22Rv1 (cell line): ENCODE measurements at regions not wholly inside any gene's neighbourhood (a gene's known extent, or its start where the extent isn't known, plus 50 kb on each side); places are given as distances from the start of the nearest gene placed in this dataset.

Experiments
- H3K27ac ChIP-seq: fragments of 450-650 bp; 2 replicates; pipeline ENCODE4 v1.5.1; 2017
- CTCF ChIP-seq: fragments of 450-650 bp; IDR thresholded peaks from 2 replicates; pipeline ENCODE4 v1.5.1; 2017; ENCODE audit warnings: mild to moderate bottlenecking
- ZFX ChIP-seq: fragments of 450-650 bp; IDR thresholded peaks from 2 replicates; pipeline ENCODE4 v1.6.1; 2017; ENCODE audit warnings: antibody characterized with exemption, borderline replicate concordance

DNA sequence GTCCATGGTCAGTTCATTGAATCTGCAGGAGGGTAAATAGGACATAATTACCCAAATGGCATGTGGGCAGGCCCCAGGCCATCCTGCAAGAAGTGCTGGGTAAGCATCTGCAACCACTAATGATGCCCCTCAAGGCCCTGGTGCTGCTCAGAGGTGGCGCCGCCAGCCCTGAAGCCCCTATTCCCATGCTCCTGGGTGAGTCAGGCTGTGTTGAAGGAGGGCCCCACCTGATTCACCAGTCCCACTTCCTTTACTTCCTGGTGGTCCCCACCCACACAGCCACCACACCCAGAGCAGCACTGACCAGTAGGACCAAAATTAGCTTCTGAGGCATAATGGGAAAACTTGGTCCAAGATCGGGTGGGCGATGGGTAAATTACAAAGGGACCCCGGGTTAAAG is 120.4 kb upstream of the SPRY4 start:
- TF ChIP-seq ZFX (no peak), CTCF (no peak)
- H3K27ac ChIP-seq, result no peak overlapping the region

GRCh38 chr5:142441616-142442015 is 116.8 kb upstream of the SPRY4 start:
- no peak for TF ChIP-seq CTCF
- no peak for TF ChIP-seq ZFX
- no peak overlapping the region for H3K27ac ChIP-seq

DNA sequence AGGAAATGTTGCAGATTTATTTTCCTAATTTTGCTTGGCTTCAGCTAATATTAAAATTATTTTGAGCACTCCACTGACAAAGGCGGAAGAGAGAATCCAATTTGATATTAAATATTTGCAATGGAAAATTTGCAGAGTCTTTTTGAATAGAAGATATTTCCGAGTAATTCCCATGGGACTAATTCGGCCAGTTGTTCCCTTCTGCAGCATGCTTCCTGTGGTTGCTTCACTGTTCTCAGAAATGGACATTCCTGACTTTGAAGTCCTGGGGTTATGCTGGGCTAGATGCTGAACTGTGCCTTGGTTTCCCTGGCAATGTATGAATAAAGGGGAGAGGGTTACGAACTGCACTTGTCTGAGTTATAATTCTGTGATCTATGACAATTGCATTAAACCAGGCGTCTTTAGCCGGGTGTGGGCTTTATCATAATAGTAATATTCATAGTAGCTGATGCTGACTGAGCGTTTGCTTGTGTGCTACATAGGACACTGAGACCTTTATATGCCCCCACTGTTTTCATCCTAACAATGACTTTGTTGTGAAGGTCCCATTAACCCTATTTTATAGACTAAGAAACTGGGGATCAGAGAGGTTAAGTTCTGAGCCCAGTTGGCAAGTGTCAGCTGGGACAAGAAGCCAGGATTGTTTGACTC is 114.5 kb upstream of the SPRY4 start:
- H3K27ac ChIP-seq, result no peak overlapping the region
- TF ChIP-seq ZFX, result no peak
- TF ChIP-seq CTCF, result no peak

GRCh38 chr5:142438573-142438972 is 113.8 kb upstream of the SPRY4 start:
- no peak for TF ChIP-seq CTCF
- TF ChIP-seq ZFX, result no peak
- no peak overlapping the region for H3K27ac ChIP-seq

- TF ChIP-seq CTCF (no peak), ZFX (no peak)
- H3K27ac ChIP-seq, result no peak overlapping the region
Measured at GRCh38 chr5:142437563-142437962, 112.7 kb upstream of the SPRY4 start.

DNA sequence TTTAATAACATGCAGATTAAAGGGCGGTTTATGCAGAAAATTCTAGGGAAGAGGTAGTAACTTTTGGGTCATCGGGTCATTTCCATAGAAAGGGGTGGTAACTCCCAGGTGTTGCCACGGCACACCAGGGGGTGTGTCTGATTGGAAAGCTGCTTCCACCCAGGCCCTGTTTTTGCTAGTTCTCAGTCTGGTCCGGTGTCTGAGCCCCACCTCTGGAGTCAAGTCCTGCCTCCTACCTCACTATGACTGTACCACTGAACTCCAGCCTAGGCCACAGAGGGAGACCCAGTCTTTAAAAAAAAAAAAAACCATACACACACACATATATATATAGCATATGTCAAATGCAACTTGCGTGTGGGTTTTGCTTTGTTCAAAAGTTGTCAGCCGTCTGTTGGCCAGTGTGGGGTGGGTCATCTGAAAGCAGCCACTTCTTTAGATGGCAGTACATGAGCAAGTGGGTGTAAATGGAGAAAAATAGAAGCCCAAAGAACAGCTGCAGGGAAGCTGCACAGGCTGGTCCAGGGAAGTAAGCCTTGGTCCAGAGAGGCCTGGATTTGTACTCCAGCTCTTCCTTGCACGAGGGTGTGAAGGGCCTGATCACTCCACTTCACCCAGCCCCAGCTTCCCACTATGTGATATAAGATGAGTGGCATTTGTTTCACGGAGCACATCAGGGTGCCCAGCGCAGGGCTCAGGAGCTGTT is 110.7 kb upstream of the SPRY4 start:
- TF ChIP-seq CTCF, result no peak
- no peak for TF ChIP-seq ZFX
- H3K27ac ChIP-seq, result no peak overlapping the region

- no peak overlapping the region for H3K27ac ChIP-seq
- TF ChIP-seq ZFX (no peak), CTCF (no peak)
Measured at GRCh38 chr5:142434322-142434612, 109.4 kb upstream of the SPRY4 start.
